Tibial nerve (tissue), 4 donors: ENCODE measurements at regions not wholly inside any gene's neighbourhood (a gene's known extent, or its start where the extent isn't known, plus 50 kb on each side); places are given as distances from the start of the nearest gene placed in this dataset.
"Not testable (repeated sequence)": the region's sequence is repeated elsewhere in the genome, so short reads cannot be mapped to it uniquely, and the experiment has no call there.

Experiments used
- DNase-seq, 2 donors: peaks; one replicate each; pipeline ENCODE4 v3.0.0-alpha.2; 2019; ENCODE audit warnings: low spot score in 2 of 2
- H3K27ac ChIP-seq, 4 donors: fragments of 200-600 bp; sonication (generic) in 3 of 4; one replicate each; pipeline ENCODE4 v1.5.1; 2017 to 2019; ENCODE audit warnings: mild to moderate bottlenecking in 1 of 4
- H3K27me3 ChIP-seq, 2 donors: fragments of 200-600 bp; sonication (generic) in 1 of 2; one replicate each; pipeline versions ENCODE4 v1.5.1 to v1.6.0; 2017 to 2019
- H3K36me3 ChIP-seq, 3 donors: fragments of 200-600 bp; sonication (generic); one replicate each; pipeline ENCODE4 v1.5.1; 2018 to 2019
- H3K4me1 ChIP-seq, 4 donors: fragments of 200-600 bp; sonication (generic) in 3 of 4; one replicate each; pipeline ENCODE4 v1.5.1; 2017 to 2019
- H3K4me3 ChIP-seq, 4 donors: fragments of 200-600 bp; sonication (generic) in 3 of 4; one replicate each; pipeline ENCODE4 v1.5.1; 2017 to 2019; ENCODE audit warnings: mild to moderate bottlenecking in 1 of 4, moderate library complexity in 1 of 4
- H3K9me3 ChIP-seq, 4 donors: fragments of 200-600 bp; sonication (generic) in 3 of 4; one replicate each; pipeline ENCODE4 v1.5.1; 2017 to 2019
- EP300 ChIP-seq, 2 donors: sonication (generic); formaldehyde crosslinking; IDR thresholded peaks; one replicate each; pipeline ENCODE4 v1.6.1; 2017; ENCODE audit warnings: antibody characterized with exemption in 2 of 2, mild to moderate bottlenecking in 1 of 2
- POLR2A ChIP-seq, 2 donors: fragments of 450-650 bp; IDR thresholded peaks; one replicate each; pipeline ENCODE4 v1.6.1; 2017; ENCODE audit warnings: antibody characterized with exemption in 2 of 2, mild to moderate bottlenecking in 2 of 2, moderate library complexity in 2 of 2
- WGBS, 2 donors: methylation state at CpG; one replicate each; pipeline ENCODE4 v1.1.5; 2018; 5-methylcytosine and 5-hydroxymethylcytosine counted together
- TF ChIP-seq, protein P1 (sequence below), 5 experiments: fragments of 200-600 bp in 3 of 5; fragments of 450-650 bp in 2 of 5; sonication (generic) in 3 of 5; IDR thresholded peaks; one replicate each; pipeline ENCODE4 v1.5.1; 2016 to 2019; ENCODE audit warnings: antibody characterized with exemption in 5 of 5, mild to moderate bottlenecking in 3 of 5, moderate library complexity in 2 of 5

DNA sequence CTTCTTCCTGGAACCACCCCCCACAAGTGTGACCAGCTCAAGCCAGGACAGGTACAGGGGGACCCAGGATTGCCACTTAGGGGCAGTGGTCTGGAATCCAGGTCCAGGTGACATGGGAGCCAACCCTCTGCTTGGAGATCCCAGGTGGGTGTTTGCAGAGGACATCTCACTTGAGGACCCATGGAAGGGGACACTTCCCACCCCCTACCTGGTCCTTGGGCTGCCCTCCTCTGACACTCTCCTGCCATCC, 145.5 kb downstream of the SEC14L1 start:
- Histone ChIP-seq H3K36me3 (no peaks in the 10 kb centered on the region), H3K4me1 (peaks cover 0 to 60% (median 37%) of the 10 kb centered on the region in 4 donors), H3K27me3 (peaks cover 0 to 8% of the 10 kb centered on the region in 2 donors), H3K9me3 (no peaks in the 10 kb centered on the region), H3K4me3 (no peak overlapping the region), H3K27ac (peak overlapping the region in 3 of 4 donors; percentile 76 to 86 (median 80))
- DNase-seq = no peak
- TF ChIP-seq, protein P1, sequence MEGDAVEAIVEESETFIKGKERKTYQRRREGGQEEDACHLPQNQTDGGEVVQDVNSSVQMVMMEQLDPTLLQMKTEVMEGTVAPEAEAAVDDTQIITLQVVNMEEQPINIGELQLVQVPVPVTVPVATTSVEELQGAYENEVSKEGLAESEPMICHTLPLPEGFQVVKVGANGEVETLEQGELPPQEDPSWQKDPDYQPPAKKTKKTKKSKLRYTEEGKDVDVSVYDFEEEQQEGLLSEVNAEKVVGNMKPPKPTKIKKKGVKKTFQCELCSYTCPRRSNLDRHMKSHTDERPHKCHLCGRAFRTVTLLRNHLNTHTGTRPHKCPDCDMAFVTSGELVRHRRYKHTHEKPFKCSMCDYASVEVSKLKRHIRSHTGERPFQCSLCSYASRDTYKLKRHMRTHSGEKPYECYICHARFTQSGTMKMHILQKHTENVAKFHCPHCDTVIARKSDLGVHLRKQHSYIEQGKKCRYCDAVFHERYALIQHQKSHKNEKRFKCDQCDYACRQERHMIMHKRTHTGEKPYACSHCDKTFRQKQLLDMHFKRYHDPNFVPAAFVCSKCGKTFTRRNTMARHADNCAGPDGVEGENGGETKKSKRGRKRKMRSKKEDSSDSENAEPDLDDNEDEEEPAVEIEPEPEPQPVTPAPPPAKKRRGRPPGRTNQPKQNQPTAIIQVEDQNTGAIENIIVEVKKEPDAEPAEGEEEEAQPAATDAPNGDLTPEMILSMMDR (IDR thresholded peaks at IDR 0.05) = no peak
- TF ChIP-seq EP300 (IDR thresholded peaks at IDR 0.05) = no peak
- no peak for TF ChIP-seq POLR2A (IDR thresholded peaks at IDR 0.05)

DNA sequence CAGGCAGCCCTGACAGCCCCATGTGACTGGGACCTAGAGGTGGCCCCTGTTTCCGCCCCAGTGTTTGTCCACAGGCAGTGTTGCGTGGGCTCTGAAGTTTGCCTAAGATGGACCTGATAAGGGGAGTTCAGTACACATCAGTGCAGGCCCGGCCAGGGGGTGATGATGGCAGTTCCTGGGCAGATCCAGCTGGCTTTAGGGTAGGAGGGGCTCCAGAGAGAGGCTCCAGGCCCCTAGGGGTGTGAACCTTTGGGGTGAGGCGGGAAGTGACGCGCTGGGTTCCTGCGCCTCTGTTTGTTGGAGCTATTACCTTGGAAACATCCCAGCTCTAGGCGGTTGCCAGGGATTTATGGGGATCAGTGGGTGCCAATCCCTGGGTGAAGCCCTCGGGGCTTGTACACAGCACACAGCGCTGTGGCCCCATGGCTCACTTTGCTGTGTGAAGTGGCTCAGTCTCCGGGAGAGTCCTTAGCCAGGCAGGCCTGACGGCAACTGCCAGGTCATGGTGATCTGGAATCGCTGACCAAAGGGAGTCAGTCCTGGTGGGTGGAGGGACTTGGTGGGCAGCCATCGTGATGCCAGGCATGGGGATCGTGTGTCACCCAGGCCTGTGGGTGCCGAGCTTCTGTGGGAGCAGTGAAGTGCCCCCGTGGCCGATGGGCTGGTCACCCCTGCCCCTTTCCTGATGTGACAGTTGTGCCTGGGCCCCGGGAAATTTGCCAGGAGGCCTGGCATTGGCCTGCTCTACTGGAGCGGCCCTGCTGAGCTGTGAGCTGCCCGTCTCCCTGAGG, 146.1 kb downstream of the SEC14L1 start:
- Histone ChIP-seq H3K4me1 (peaks cover 0 to 55% (median 32%) of the 10 kb centered on the region in 4 donors), H3K27me3 (peaks cover 0 to 3% of the 10 kb centered on the region in 2 donors), H3K27ac (peak overlapping the region; percentile 1 to 86 (median 78)), H3K36me3 (no peaks in the 10 kb centered on the region), H3K9me3 (no peaks in the 10 kb centered on the region), H3K4me3 (no peak overlapping the region)
- WGBS, 2 donors = 57 to 78% methylated on average over 14 to 21 of the region's 21 CpGs
- no peak for TF ChIP-seq EP300 (IDR thresholded peaks at IDR 0.05)
- TF ChIP-seq POLR2A (IDR thresholded peaks at IDR 0.05) = no peak
- TF ChIP-seq, protein P1 (IDR thresholded peaks at IDR 0.05) = no peak
- DNase-seq = no peak

DNA sequence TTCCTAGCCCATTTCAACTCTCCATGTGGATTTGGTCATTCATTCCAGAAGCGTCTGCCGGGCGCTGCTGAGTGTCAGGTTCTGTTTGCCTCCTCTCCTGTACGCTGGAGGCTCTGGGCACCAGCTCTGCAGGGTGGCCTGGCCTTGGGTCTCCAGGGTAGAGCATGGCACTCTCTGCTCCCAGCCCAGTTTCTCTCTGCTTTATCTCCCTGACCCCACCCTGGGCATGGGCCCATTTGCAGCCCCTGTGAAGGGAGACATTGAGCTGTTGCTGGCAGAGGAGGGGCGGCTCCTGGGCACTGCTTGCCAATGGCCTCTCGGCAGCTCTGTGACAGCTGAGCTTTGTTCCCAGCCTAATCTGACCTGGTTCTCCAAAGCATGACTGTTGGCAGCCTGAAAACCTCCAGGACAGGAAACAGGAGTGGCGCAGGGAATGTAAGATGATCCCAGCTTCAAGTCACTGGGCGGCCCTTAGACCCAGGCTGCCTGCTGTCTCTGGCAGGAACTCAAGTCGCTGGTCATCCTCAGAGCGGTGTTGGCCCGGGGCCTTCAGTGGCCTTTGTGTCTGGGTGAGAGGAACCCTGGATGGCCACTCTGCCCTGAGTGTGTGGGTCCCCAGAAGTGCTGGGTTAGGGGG, 146.8 kb downstream of the SEC14L1 start:
- H3K4me3 ChIP-seq = no peak overlapping the region
- H3K4me1 ChIP-seq = peaks cover 0 to 49% (median 30%) of the 10 kb centered on the region in 4 donors
- H3K27me3 ChIP-seq = no peaks in the 10 kb centered on the region
- peak overlapping the region; percentile 1 to 86 (median 78) for H3K27ac ChIP-seq
- H3K36me3 ChIP-seq = no peaks in the 10 kb centered on the region
- TF ChIP-seq EP300 (IDR thresholded peaks at IDR 0.05) (no peak), POLR2A (IDR thresholded peaks at IDR 0.05) (no peak)
- TF ChIP-seq, protein P1 (IDR thresholded peaks at IDR 0.05) = no peak
- H3K9me3 ChIP-seq = no peaks in the 10 kb centered on the region
- no peak for DNase-seq
- 25 to 38% methylated on average over 7 to 11 of the region's 11 CpGs for WGBS, 2 donors

DNA sequence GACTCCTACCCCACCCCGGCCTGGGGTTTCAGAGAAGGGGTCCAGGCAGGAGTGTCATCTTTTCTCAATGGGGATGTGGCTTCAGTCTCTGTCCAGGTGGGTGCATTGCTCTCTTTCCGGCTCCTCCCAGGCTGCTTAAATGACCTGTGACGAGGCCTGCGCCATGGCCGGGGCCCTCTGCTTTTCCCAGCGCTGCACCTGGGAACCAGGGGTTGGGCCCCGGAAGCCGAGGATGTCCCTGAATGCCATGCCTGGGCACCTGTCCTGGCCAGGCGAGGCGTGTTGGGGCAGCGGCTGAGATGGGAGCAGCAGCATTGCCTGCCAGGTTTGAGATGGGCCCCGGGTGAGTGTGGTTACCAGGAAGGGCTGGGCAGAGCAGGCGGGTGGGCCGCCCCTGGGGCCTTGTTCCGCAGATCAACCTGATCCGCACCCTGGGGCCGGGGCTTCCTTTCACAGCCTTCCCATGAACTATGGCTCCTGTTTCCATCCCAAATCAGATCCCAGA, 147.4 kb downstream of the SEC14L1 start:
- H3K27ac ChIP-seq = peak overlapping the region; percentile 1 to 86 (median 78)
- WGBS, 2 donors = 91% methylated on average over 15 of the region's 17 CpGs; no CpG with 5 or more reads in 1 of the 2 donors
- no peaks in the 10 kb centered on the region for H3K9me3 ChIP-seq
- no peak for DNase-seq
- H3K27me3 ChIP-seq = no peaks in the 10 kb centered on the region
- H3K36me3 ChIP-seq = no peaks in the 10 kb centered on the region
- peaks cover 0 to 46% (median 30%) of the 10 kb centered on the region in 4 donors for H3K4me1 ChIP-seq
- TF ChIP-seq POLR2A (IDR thresholded peaks at IDR 0.05) = no peak
- TF ChIP-seq, protein P1 (IDR thresholded peaks at IDR 0.05) = no peak
- no peak for TF ChIP-seq EP300 (IDR thresholded peaks at IDR 0.05)
- no peak overlapping the region for H3K4me3 ChIP-seq

DNA sequence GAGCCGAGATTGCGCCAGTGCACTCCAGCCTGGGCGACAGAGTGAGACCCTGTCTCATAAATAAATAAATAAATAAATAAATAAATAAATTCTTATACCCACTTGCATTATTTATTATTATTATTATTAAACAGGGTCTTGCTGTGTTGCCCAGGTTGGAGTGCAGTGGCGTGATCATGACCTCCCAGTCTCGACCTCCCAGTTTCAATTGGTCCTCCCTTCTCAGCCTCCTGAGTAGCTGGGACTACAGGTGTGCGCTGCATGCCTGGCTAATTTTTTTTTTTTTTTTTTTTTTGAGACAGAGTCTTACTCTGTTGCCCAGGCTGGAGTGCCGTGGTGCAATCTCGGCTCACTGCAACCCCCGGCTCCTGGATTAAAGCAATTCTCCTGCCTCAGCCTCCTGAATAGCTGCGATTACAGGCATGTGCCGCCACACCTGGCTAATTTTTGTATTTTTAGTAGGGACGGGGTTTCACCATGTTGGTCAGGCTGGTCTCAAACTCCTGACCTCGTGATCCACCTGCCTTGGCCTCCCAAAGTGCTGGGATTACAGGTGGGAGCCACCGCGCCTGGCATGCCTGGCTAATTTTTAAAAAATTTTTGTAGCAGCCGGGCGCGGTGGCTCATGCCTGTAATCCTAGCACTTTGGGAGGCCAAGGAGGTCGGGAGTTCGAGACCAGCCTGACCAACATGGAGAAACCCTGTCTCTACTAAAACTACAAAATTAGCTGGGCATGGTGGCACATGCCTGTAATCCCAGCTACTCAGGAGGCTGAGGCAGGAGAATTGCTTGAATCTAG, 150.2 kb downstream of the SEC14L1 start:
- H3K4me3 ChIP-seq, H3K36me3 ChIP-seq, H3K9me3 ChIP-seq, DNase-seq, H3K27me3 ChIP-seq, H3K27ac ChIP-seq: not testable (repeated sequence)
- H3K4me1 ChIP-seq = peaks cover 0 to 30% (median 26%) of the 10 kb centered on the region in 4 donors
- 97 to 98% methylated on average over 20 of the region's 20 CpGs for WGBS, 2 donors
